ENCODE measurements at regions not wholly inside any gene's neighbourhood (a gene's known extent, or its start where the extent isn't known, plus 50 kb on each side); places are given as distances from the start of the nearest gene placed in this dataset.

GRCh38 chr11:15772981-15773380, 583.4 kb downstream of the SOX6 start:
- Mint-ChIP-seq H3K4me1 (no peaks in the 10 kb centered on the region), H3K9me3 (peaks cover 0 to 2% (median 0%) of the 10 kb centered on the region in 7 donors), H3K27me3 (no peaks in the 10 kb centered on the region), H3K4me3 (no peak overlapping the region), H3K36me3 (no peaks in the 10 kb centered on the region), H3K27ac (no peak overlapping the region)
- DNase-seq (no peak), ATAC-seq (ENCODE audit: low read depth in 2 of 2) (no peak)

- no peak overlapping the region for H3K27ac Mint-ChIP-seq
- H3K4me1 Mint-ChIP-seq = no peaks in the 10 kb centered on the region
- no peaks in the 10 kb centered on the region for H3K36me3 Mint-ChIP-seq
- no peaks in the 10 kb centered on the region for H3K27me3 Mint-ChIP-seq
- peaks cover 0 to 3% (median 0%) of the 10 kb centered on the region in 7 donors for H3K9me3 Mint-ChIP-seq
- no peak overlapping the region for H3K4me3 Mint-ChIP-seq
- ATAC-seq (ENCODE audit: low read depth in 2 of 2) = no peak
- DNase-seq = no peak
These were observed 582.6 kb downstream of the SOX6 start for GRCh38 chr11:15773476-15774387.

- no peaks in the 10 kb centered on the region for H3K4me1 Mint-ChIP-seq
- ATAC-seq (ENCODE audit: low read depth in 2 of 2) (no peak), DNase-seq (no peak)
- no peak overlapping the region for H3K4me3 Mint-ChIP-seq
- H3K36me3 Mint-ChIP-seq = no peaks in the 10 kb centered on the region
- H3K27ac Mint-ChIP-seq = no peak overlapping the region
- no peaks in the 10 kb centered on the region for H3K27me3 Mint-ChIP-seq
- peaks cover 0 to 3% (median 0%) of the 10 kb centered on the region in 7 donors for H3K9me3 Mint-ChIP-seq
These were observed 581.9 kb downstream of the SOX6 start for GRCh38 chr11:15774388-15774939.

GRCh38 chr11:15775015-15775541, 581.3 kb downstream of the SOX6 start:
- Mint-ChIP-seq H3K27me3 (no peaks in the 10 kb centered on the region), H3K36me3 (no peaks in the 10 kb centered on the region), H3K4me3 (no peak overlapping the region), H3K9me3 (peaks cover 0 to 3% (median 0%) of the 10 kb centered on the region in 7 donors), H3K27ac (no peak overlapping the region), H3K4me1 (no peaks in the 10 kb centered on the region)
- ATAC-seq (ENCODE audit: low read depth in 2 of 2) = no peak
- no peak for DNase-seq

GRCh38 chr11:15775797-15776196, 580.5 kb downstream of the SOX6 start:
- DNase-seq = no peak
- Mint-ChIP-seq H3K4me3 (no peak overlapping the region), H3K9me3 (peaks cover 0 to 3% (median 0%) of the 10 kb centered on the region in 7 donors), H3K27me3 (peaks cover 0 to 5% (median 4%) of the 10 kb centered on the region in 3 donors), H3K36me3 (no peaks in the 10 kb centered on the region), H3K4me1 (no peaks in the 10 kb centered on the region), H3K27ac (no peak overlapping the region)
- no peak for ATAC-seq (ENCODE audit: low read depth in 2 of 2)

GRCh38 chr11:15776366-15776765, 580.0 kb downstream of the SOX6 start:
- no peaks in the 10 kb centered on the region for H3K4me1 Mint-ChIP-seq
- peaks cover 0 to 11% (median 4%) of the 10 kb centered on the region in 3 donors for H3K27me3 Mint-ChIP-seq
- ATAC-seq (ENCODE audit: low read depth in 2 of 2) (no peak), DNase-seq (no peak)
- no peak overlapping the region for H3K4me3 Mint-ChIP-seq
- peaks cover 0 to 3% (median 0%) of the 10 kb centered on the region in 7 donors for H3K9me3 Mint-ChIP-seq
- H3K27ac Mint-ChIP-seq = no peak overlapping the region
- H3K36me3 Mint-ChIP-seq = no peaks in the 10 kb centered on the region

GRCh38 chr11:15779518-15779917, 576.8 kb downstream of the SOX6 start:
- no peak overlapping the region for H3K4me3 Mint-ChIP-seq
- ATAC-seq (ENCODE audit: low read depth in 2 of 2) (no peak), DNase-seq (no peak)
- H3K4me1 Mint-ChIP-seq = no peaks in the 10 kb centered on the region
- no peak overlapping the region for H3K27ac Mint-ChIP-seq
- H3K36me3 Mint-ChIP-seq = no peaks in the 10 kb centered on the region
- peaks cover 0 to 20% (median 4%) of the 10 kb centered on the region in 3 donors for H3K27me3 Mint-ChIP-seq
- H3K9me3 Mint-ChIP-seq = peaks cover 0 to 5% (median 0%) of the 10 kb centered on the region in 7 donors

- ATAC-seq (ENCODE audit: low read depth in 2 of 2) (no peak), DNase-seq (no peak)
- Mint-ChIP-seq H3K9me3 (peaks cover 0 to 5% (median 0%) of the 10 kb centered on the region in 7 donors), H3K4me3 (no peak overlapping the region), H3K27ac (no peak overlapping the region), H3K4me1 (no peaks in the 10 kb centered on the region), H3K36me3 (no peaks in the 10 kb centered on the region), H3K27me3 (peaks cover 0 to 20% (median 8%) of the 10 kb centered on the region in 3 donors)
These were observed 576.0 kb downstream of the SOX6 start for GRCh38 chr11:15780382-15780781.

GRCh38 chr11:15780837-15781236, 575.5 kb downstream of the SOX6 start:
- Mint-ChIP-seq H3K27me3 (peaks cover 0 to 20% (median 12%) of the 10 kb centered on the region in 3 donors), H3K9me3 (peaks cover 0 to 5% (median 0%) of the 10 kb centered on the region in 7 donors), H3K4me1 (no peaks in the 10 kb centered on the region), H3K27ac (no peak overlapping the region), H3K36me3 (no peaks in the 10 kb centered on the region), H3K4me3 (no peak overlapping the region)
- DNase-seq (no peak), ATAC-seq (ENCODE audit: low read depth in 2 of 2) (no peak)

- ATAC-seq (ENCODE audit: low read depth in 2 of 2) (no peak), DNase-seq (no peak)
These were observed 572.7 kb downstream of the SOX6 start for GRCh38 chr11:15783619-15784018.

GRCh38 chr11:15793043-15793996, 563.0 kb downstream of the SOX6 start:
- ATAC-seq (ENCODE audit: low read depth in 2 of 2) (no peak), DNase-seq (no peak)
- H3K27me3 Mint-ChIP-seq = peaks cover 0 to 9% (median 0%) of the 10 kb centered on the region in 3 donors
- H3K4me3 Mint-ChIP-seq = no peak overlapping the region
- no peaks in the 10 kb centered on the region for H3K36me3 Mint-ChIP-seq
- no peaks in the 10 kb centered on the region for H3K4me1 Mint-ChIP-seq
- H3K9me3 Mint-ChIP-seq = peaks cover 2 to 19% (median 9%) of the 10 kb centered on the region in 7 donors
- no peak overlapping the region for H3K27ac Mint-ChIP-seq

More at GRCh38 chr11:15783619-15784018, 572.7 kb downstream of the SOX6 start:
- Mint-ChIP-seq H3K27me3 (peaks cover 0 to 20% (median 19%) of the 10 kb centered on the region in 3 donors), H3K4me1 (no peaks in the 10 kb centered on the region), H3K4me3 (no peak overlapping the region), H3K36me3 (no peaks in the 10 kb centered on the region), H3K27ac (no peak overlapping the region), H3K9me3 (peaks cover 0 to 5% (median 0%) of the 10 kb centered on the region in 7 donors)

- Mint-ChIP-seq H3K27ac (no peak overlapping the region), H3K9me3 (peaks cover 4 to 19% (median 9%) of the 10 kb centered on the region in 7 donors)
These were observed 561.8 kb downstream of the SOX6 start for GRCh38 chr11:15794361-15795150.

More at GRCh38 chr11:15794361-15795150, 561.8 kb downstream of the SOX6 start:
- Mint-ChIP-seq H3K36me3 (no peaks in the 10 kb centered on the region), H3K27me3 (peaks cover 0 to 9% (median 0%) of the 10 kb centered on the region in 3 donors), H3K4me1 (no peaks in the 10 kb centered on the region), H3K4me3 (peak overlapping the region in 1 of 8 donors; percentile 61)
- DNase-seq (no peak), ATAC-seq (ENCODE audit: low read depth in 2 of 2) (no peak)
